Activated CD8-positive, alpha-beta T cell treated with anti-CD3 and anti-CD28 coated beads, Interleukin-2, amount 10 ng/mL, durations not matched to agents 7 days and 5 days (primary cell): ENCODE measurements at regions not wholly inside any gene's neighbourhood (a gene's known extent, or its start where the extent isn't known, plus 50 kb on each side); places are given as distances from the start of the nearest gene placed in this dataset.

Source experiments
- ATAC-seq: fragments of 150-1000 bp; cut with Tn5 transposase; one replicate; pipeline ENCODE4 v1.10.0; 2021; ENCODE audit warnings: moderate library complexity
- CTCF ChIA-PET: fragments of 350-600 bp; sonication (Branson Sonifier 250); formaldehyde crosslinking; loops from one replicate; lab custom pipeline; 2021; ENCODE audit warnings: antibody characterized with exemption; lab: Charles Lee
- POLR2A ChIA-PET: fragments of 350-600 bp; sonication (Branson Sonifier 250); formaldehyde crosslinking; loops from one replicate; lab custom pipeline; 2021; ENCODE audit warnings: antibody characterized with exemption; lab: Charles Lee
- DNase-seq: peaks from one replicate; pipeline ENCODE4 v3.0.0-alpha.2; 2020
- H3K27ac Mint-ChIP-seq: one replicate; pipeline ENCODE4 v1.8.0; 2021; ENCODE audit warnings: mild to moderate bottlenecking, mixed read lengths
- H3K27me3 Mint-ChIP-seq: one replicate; pipeline ENCODE4 v1.8.0; 2021; ENCODE audit warnings: low read depth, mixed read lengths
- H3K36me3 Mint-ChIP-seq: one replicate; pipeline ENCODE4 v1.8.0; 2021; ENCODE audit warnings: low read depth, mixed read lengths
- H3K4me1 Mint-ChIP-seq: one replicate; pipeline ENCODE4 v1.8.0; 2021; ENCODE audit warnings: low read depth, mixed read lengths
- H3K4me3 Mint-ChIP-seq: one replicate; pipeline ENCODE4 v1.8.0; 2021; ENCODE audit warnings: mild to moderate bottlenecking, mixed read lengths
- H3K9me3 Mint-ChIP-seq: one replicate; pipeline ENCODE4 v1.8.0; 2022; ENCODE audit warnings: mixed read lengths; ENCODE audit not compliant: insufficient read depth

DNA sequence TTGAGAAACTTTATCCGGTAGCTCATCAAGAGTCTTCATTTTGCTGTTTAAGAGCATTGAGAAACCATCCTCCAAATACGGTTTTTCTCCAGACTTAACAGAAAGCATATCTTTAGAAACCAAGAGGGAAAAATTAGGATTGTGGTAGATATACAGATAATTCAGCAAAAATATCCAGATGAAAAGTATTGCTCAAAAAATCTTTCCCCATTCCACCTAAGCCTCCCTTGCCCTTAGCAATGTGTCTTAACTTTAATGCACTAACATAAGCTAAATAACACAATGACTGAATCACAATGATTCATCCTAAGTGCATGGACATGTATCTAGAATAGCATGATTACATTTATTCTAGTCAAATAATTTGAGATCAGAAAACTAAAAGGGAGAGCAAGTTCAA is 130.3 kb upstream of the TARS1 start:
- Mint-ChIP-seq H3K4me1 (no peaks in the 10 kb centered on the region), H3K27ac (no peak overlapping the region), H3K9me3 (no peaks in the 10 kb centered on the region), H3K4me3 (no peak overlapping the region), H3K36me3 (no peaks in the 10 kb centered on the region), H3K27me3 (no peaks in the 10 kb centered on the region)
- ATAC-seq (no peak), DNase-seq (no peak)
- POLR2A ChIA-PET = no interaction called here
- CTCF ChIA-PET = interaction anchor here (0.7 kb wide), 1 partner anchor 599 kb away, joined by 3 read pairs; the partner anchor contains the start of gene NPR3

GRCh38 chr5:33311893-33312292 is 128.9 kb upstream of the TARS1 start:
- Mint-ChIP-seq H3K36me3 (no peaks in the 10 kb centered on the region), H3K27me3 (no peaks in the 10 kb centered on the region), H3K9me3 (no peaks in the 10 kb centered on the region), H3K27ac (no peak overlapping the region), H3K4me1 (no peaks in the 10 kb centered on the region), H3K4me3 (no peak overlapping the region)
- DNase-seq = no peak
- CTCF ChIA-PET = no interaction called here
- POLR2A ChIA-PET = no interaction called here
- no peak for ATAC-seq

DNA sequence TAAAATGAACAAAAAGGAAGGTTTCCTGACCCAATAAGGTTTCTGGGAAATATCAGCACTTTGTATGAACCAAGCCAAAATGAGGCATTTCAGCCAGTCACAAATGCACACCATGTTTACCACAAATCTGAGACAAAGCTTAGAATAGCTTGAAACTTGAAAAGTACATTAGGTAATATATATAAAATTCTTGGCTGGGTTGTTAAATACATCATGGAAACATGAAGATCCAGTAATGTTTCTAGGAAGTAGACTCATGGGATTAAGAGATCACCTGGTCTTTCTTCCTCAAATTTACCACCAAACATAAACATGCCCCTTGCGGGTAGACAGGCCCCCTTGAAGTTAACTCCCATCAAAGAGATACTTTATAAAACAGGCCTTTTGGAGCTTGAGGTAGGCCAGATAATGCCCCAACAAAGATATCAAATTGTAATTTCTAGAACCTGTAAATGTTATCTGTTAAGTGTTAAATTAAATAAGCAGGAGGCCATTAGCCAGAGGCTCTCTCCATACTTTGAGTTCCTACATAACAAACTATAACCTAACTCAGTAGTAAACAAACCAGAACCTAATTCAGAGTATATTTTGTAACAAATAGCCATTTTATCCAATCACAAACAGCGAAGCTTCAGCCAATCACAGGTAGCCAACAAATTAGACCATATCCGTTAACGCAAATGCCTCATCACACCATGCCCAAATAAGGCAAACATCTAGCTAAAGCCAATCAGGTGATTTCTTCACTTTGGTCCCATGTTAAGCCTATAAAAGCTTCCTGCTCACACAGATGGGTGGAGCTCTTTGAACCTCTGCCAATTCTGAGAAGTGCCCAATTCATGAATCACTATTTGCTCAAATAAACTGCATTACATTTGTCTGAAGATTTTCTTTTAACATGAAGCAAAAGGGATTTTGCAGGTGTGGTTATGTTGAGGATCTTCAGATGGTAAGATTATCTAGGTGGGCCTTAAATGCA is 127.9 kb upstream of the TARS1 start:
- ChIA-PET POLR2A (no interaction called here), CTCF (no interaction called here)
- Mint-ChIP-seq H3K27ac (no peak overlapping the region), H3K4me3 (no peak overlapping the region), H3K4me1 (no peaks in the 10 kb centered on the region), H3K27me3 (no peaks in the 10 kb centered on the region), H3K36me3 (no peaks in the 10 kb centered on the region), H3K9me3 (no peaks in the 10 kb centered on the region)
- no peak for DNase-seq
- ATAC-seq = no peak

- Mint-ChIP-seq H3K4me3 (no peak overlapping the region), H3K9me3 (no peaks in the 10 kb centered on the region), H3K4me1 (no peaks in the 10 kb centered on the region), H3K27me3 (no peaks in the 10 kb centered on the region), H3K27ac (no peak overlapping the region), H3K36me3 (no peaks in the 10 kb centered on the region)
- no peak for DNase-seq
- POLR2A ChIA-PET = no interaction called here
- CTCF ChIA-PET = no interaction called here
- ATAC-seq = no peak
These were observed 125.6 kb upstream of the TARS1 start for GRCh38 chr5:33315189-33315588.

GRCh38 chr5:33316773-33317172 is 124.0 kb upstream of the TARS1 start:
- no peak for ATAC-seq

DNA sequence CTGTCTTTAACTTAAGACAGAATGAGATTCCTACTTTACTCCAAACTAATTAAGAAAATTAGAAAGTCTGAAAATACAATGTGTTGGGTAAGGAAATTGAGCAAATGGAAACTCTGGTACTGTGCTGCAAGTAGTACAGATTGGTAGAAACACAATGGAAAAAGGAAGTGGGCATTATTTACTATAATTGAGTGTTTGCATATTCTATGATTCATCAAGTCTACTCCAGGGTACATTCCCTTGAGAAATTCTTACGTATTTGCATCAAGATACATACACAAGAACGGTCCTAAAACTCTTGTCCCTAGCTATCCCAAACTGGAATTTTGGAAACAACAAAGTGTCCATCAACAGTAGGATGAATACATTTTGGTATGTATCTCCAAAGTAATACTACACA is 123.5 kb upstream of the TARS1 start:
- no peaks in the 10 kb centered on the region for H3K27me3 Mint-ChIP-seq
- H3K4me3 Mint-ChIP-seq = no peak overlapping the region
- ATAC-seq (no peak), DNase-seq (no peak)
- no peaks in the 10 kb centered on the region for H3K9me3 Mint-ChIP-seq
- POLR2A ChIA-PET = no interaction called here
- no peaks in the 10 kb centered on the region for H3K4me1 Mint-ChIP-seq
- H3K27ac Mint-ChIP-seq = no peak overlapping the region
- no peaks in the 10 kb centered on the region for H3K36me3 Mint-ChIP-seq
- CTCF ChIA-PET = no interaction called here

More at GRCh38 chr5:33316773-33317172, 124.0 kb upstream of the TARS1 start:
- POLR2A ChIA-PET = no interaction called here
- CTCF ChIA-PET = no interaction called here
- Mint-ChIP-seq H3K9me3 (no peaks in the 10 kb centered on the region), H3K27me3 (no peaks in the 10 kb centered on the region), H3K4me3 (no peak overlapping the region), H3K4me1 (no peaks in the 10 kb centered on the region), H3K27ac (no peak overlapping the region), H3K36me3 (no peaks in the 10 kb centered on the region)
- no peak for DNase-seq

- ChIA-PET POLR2A (no interaction called here), CTCF (interaction anchor here (1.0 kb wide), 1 partner anchor 15 kb away, joined by 3 read pairs; no protein-coding TSS in a partner anchor)
- no peak overlapping the region for H3K27ac Mint-ChIP-seq
- H3K27me3 Mint-ChIP-seq = no peaks in the 10 kb centered on the region
- no peak overlapping the region for H3K4me3 Mint-ChIP-seq
- H3K4me1 Mint-ChIP-seq = no peaks in the 10 kb centered on the region
- no peak for ATAC-seq
- no peak for DNase-seq
- no peaks in the 10 kb centered on the region for H3K9me3 Mint-ChIP-seq
- no peaks in the 10 kb centered on the region for H3K36me3 Mint-ChIP-seq
These were observed 121.6 kb upstream of the TARS1 start for GRCh38 chr5:33319151-33319550.

- Mint-ChIP-seq H3K4me3 (no peak overlapping the region), H3K36me3 (no peaks in the 10 kb centered on the region), H3K27me3 (no peaks in the 10 kb centered on the region), H3K9me3 (no peaks in the 10 kb centered on the region), H3K27ac (no peak overlapping the region), H3K4me1 (no peaks in the 10 kb centered on the region)
- no peak for ATAC-seq
- DNase-seq = no peak
- POLR2A ChIA-PET = no interaction called here
- CTCF ChIA-PET = interaction anchor here (1.0 kb wide), 1 partner anchor 14 kb away, joined by 3 read pairs; no protein-coding TSS in a partner anchor
These were observed 120.9 kb upstream of the TARS1 start for GRCh38 chr5:33319841-33320240.

- no peaks in the 10 kb centered on the region for H3K4me1 Mint-ChIP-seq
- no peaks in the 10 kb centered on the region for H3K9me3 Mint-ChIP-seq
- DNase-seq = no peak
- H3K4me3 Mint-ChIP-seq = no peak overlapping the region
- no peak for ATAC-seq
- CTCF ChIA-PET = no interaction called here
- no peaks in the 10 kb centered on the region for H3K27me3 Mint-ChIP-seq
- H3K36me3 Mint-ChIP-seq = no peaks in the 10 kb centered on the region
- H3K27ac Mint-ChIP-seq = no peak overlapping the region
- POLR2A ChIA-PET = no interaction called here
These were observed 119.7 kb upstream of the TARS1 start for GRCh38 chr5:33321026-33321425.

GRCh38 chr5:33322632-33323031 is 118.1 kb upstream of the TARS1 start:
- H3K9me3 Mint-ChIP-seq = no peaks in the 10 kb centered on the region
- H3K27ac Mint-ChIP-seq = no peak overlapping the region
- POLR2A ChIA-PET = no interaction called here
- DNase-seq = no peak
- CTCF ChIA-PET = no interaction called here
- H3K36me3 Mint-ChIP-seq = no peaks in the 10 kb centered on the region
- H3K4me1 Mint-ChIP-seq = no peaks in the 10 kb centered on the region
- ATAC-seq = no peak
- no peak overlapping the region for H3K4me3 Mint-ChIP-seq
- no peaks in the 10 kb centered on the region for H3K27me3 Mint-ChIP-seq

DNA sequence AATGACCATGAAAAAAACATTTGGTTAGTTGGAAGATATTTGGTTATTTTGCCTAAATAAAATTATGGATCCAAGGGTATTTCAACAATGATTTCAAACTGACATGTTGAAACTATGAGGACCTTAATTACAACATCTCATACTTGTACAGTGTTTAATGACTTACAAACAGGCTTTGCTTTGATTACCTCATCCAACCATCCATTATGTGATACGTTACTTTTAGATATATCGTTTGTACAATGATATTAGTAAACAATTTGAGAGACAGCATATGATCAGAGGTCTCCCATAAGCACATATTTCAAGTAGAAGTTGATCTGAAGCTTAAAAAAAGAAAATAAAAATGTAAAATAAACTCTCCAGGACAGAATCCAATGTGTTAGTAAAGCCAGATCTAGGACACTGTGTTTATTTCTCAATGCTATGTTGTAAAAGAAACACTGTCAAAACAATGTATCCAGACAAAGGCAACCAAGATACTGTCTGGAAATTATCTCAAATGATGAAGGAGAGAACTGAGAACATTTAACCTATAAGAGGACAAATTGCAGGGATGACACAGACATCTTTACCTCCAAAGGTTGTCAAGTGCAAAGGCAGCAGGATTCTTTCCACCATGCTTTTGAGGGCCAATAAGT is 116.0 kb upstream of the TARS1 start:
- no peak for ATAC-seq
- Mint-ChIP-seq H3K36me3 (no peaks in the 10 kb centered on the region), H3K27ac (no peak overlapping the region), H3K4me3 (no peak overlapping the region), H3K9me3 (no peaks in the 10 kb centered on the region), H3K27me3 (no peaks in the 10 kb centered on the region), H3K4me1 (no peaks in the 10 kb centered on the region)
- no peak for DNase-seq
- ChIA-PET CTCF (no interaction called here), POLR2A (no interaction called here)

DNA sequence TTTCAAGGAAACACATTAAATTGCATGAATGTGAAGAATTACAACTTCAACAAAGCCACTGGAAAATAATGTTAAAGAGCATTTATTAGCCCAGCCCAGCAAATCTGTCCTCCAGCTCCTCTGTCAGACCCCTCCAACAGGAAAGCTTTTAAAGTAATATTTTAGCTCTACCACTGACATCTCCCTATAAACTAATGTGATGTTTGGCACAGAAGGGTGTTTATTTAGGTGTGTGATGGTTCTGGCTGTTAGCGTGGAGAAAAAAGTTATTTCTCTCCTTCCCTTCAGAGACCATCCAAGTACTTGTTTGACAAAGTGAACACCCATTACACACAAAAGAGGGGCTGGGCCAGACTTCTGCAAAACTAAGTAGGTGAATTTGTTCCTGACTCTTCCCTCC is 111.9 kb upstream of the TARS1 start:
- Mint-ChIP-seq H3K27me3 (no peaks in the 10 kb centered on the region), H3K36me3 (no peaks in the 10 kb centered on the region), H3K4me3 (no peak overlapping the region), H3K27ac (no peak overlapping the region), H3K9me3 (no peaks in the 10 kb centered on the region), H3K4me1 (no peaks in the 10 kb centered on the region)
- ATAC-seq = no peak
- ChIA-PET POLR2A (no interaction called here), CTCF (no interaction called here)
- no peak for DNase-seq
